ENCODE measurements at regions not wholly inside any gene's neighbourhood (a gene's known extent, or its start where the extent isn't known, plus 50 kb on each side); places are given as distances from the start of the nearest gene placed in this dataset.
"Not testable (repeated sequence)": the region's sequence is repeated elsewhere in the genome, so short reads cannot be mapped to it uniquely, and the experiment has no call there.

GRCh38 chr4:58818560-58818959 lies 1708.4 kb upstream of the IGFBP7 start:
- H3K4me3 ChIP-seq; H3K27ac ChIP-seq (ENCODE audit: control insufficient read depth, insufficient read depth); SMC1A ChIA-PET (ENCODE audit: uncharacterized antibody, unreplicated experiment); H3K79me2 ChIP-seq (ENCODE audit: control insufficient read depth, insufficient read depth, low read length); BruUV-seq (replicated peaks); H4K20me1 ChIP-seq (ENCODE audit: control insufficient read depth, insufficient read depth); H3K27me3 ChIP-seq (replicated peaks in 1 of 2; ENCODE audit: control insufficient read depth in 2 of 2, insufficient read depth in 2 of 2, low read length in 1 of 2); ATAC-seq; H3K4me1 ChIP-seq (ENCODE audit: control insufficient read depth, insufficient read depth, low read length); POLR2A ChIA-PET; H2AFZ ChIP-seq (ENCODE audit: control insufficient read depth, low read depth, low read length); RAD21 ChIA-PET (ENCODE audit: unreplicated experiment); H3K4me2 ChIP-seq (ENCODE audit: control insufficient read depth, insufficient read depth); H3K36me3 ChIP-seq (ENCODE audit: control insufficient read depth in 2 of 2, insufficient read depth in 2 of 2, low read length in 1 of 2); FAIRE-seq; DNase-seq (ENCODE audit: low read depth, low spot score); in situ Hi-C loops (cut with MboI); H3K9me3 ChIP-seq (replicated peaks; ENCODE audit: control insufficient read depth, insufficient read depth, low read length); intact Hi-C loops (cut with micrococcal nuclease; ENCODE audit: unreplicated experiment); H3K9ac ChIP-seq (ENCODE audit: control insufficient read depth, insufficient read depth, low read length); CTCF ChIA-PET: not testable (repeated sequence)
- WGBS (ENCODE audit: insufficient coverage, insufficient replicate concordance, low lambda C conversion rate, missing lambda C conversion rate), result 42% methylated on average over 14 of the region's 14 CpGs

- SMC1A ChIA-PET (ENCODE audit: uncharacterized antibody, unreplicated experiment), result interaction anchor here (1.2 kb wide), 1 partner anchor 87 kb away, joined by 3 read pairs; no protein-coding TSS in a partner anchor
- Histone ChIP-seq H3K79me2 (ENCODE audit: control insufficient read depth, insufficient read depth, low read length) (no peaks in the 10 kb centered on the region), H3K9me3 (replicated peaks; ENCODE audit: control insufficient read depth, insufficient read depth, low read length) (no peaks in the 10 kb centered on the region), H3K9ac (ENCODE audit: control insufficient read depth, insufficient read depth, low read length) (no peak overlapping the region), H3K4me2 (ENCODE audit: control insufficient read depth, insufficient read depth) (no peak overlapping the region), H3K36me3 (ENCODE audit: control insufficient read depth in 2 of 2, insufficient read depth in 2 of 2, low read length in 1 of 2) (no peaks in the 10 kb centered on the region), H3K27me3 (replicated peaks in 1 of 2; ENCODE audit: control insufficient read depth in 2 of 2, insufficient read depth in 2 of 2, low read length in 1 of 2) (no peaks in the 10 kb centered on the region), H3K4me1 (ENCODE audit: control insufficient read depth, insufficient read depth, low read length) (no peaks in the 10 kb centered on the region), H4K20me1 (ENCODE audit: control insufficient read depth, insufficient read depth) (no peaks in the 10 kb centered on the region), H2AFZ (ENCODE audit: control insufficient read depth, low read depth, low read length) (no peak overlapping the region), H3K27ac (ENCODE audit: control insufficient read depth, insufficient read depth) (no peak overlapping the region), H3K4me3 (no peak overlapping the region)
- intact Hi-C loops (cut with micrococcal nuclease; ENCODE audit: unreplicated experiment), result no loop called here
- no peak for TF ChIP-seq MEF2A (IDR thresholded peaks at IDR 0.05; ENCODE audit: insufficient read depth, low read depth, low read length)
- TF ChIP-seq ATF7 (IDR thresholded peaks at IDR 0.05; ENCODE audit: low read depth), result peak; percentile 67
- BruUV-seq (replicated peaks), result no TSS peak
- POLR2A ChIA-PET, result no interaction called here
- 0% methylated on average over 2 of the region's 2 CpGs for WGBS (ENCODE audit: insufficient coverage, insufficient replicate concordance, low lambda C conversion rate, missing lambda C conversion rate)
- ATAC-seq (peak; percentile 45), DNase-seq (ENCODE audit: low read depth, low spot score) (no peak), FAIRE-seq (no peak)
- in situ Hi-C loops (cut with MboI), result no loop called here
- CTCF ChIA-PET, result no interaction called here
- RAD21 ChIA-PET (ENCODE audit: unreplicated experiment), result no interaction called here
Observed at GRCh38 chr4:58809948-58810347, 1699.8 kb upstream of the IGFBP7 start.

Measured in GM12878 (cell line).